KMS-11 (cell line): ENCODE measurements at regions not wholly inside any gene's neighbourhood (a gene's known extent, or its start where the extent isn't known, plus 50 kb on each side); places are given as distances from the start of the nearest gene placed in this dataset.

Source experiments
- H2AFZ ChIP-seq: fragments of 200-600 bp; sonication (generic); 2 replicates; pipeline ENCODE4 v1.6.1; 2016; ENCODE audit warnings: antibody characterized with exemption, mixed run types, low read depth
- H3K27ac ChIP-seq: fragments of 200-600 bp; sonication (generic); 2 replicates; pipeline ENCODE4 v1.6.1; 2016; ENCODE audit warnings: mild to moderate bottlenecking, mixed run types
- H3K27me3 ChIP-seq: fragments of 200-600 bp; sonication (generic); 2 replicates; pipeline ENCODE4 v1.6.1; 2017; ENCODE audit warnings: mild to moderate bottlenecking, low read depth, mixed run types, moderate library complexity; ENCODE audit not compliant: insufficient read depth
- H3K36me3 ChIP-seq: fragments of 200-600 bp; sonication (generic); 2 replicates; pipeline ENCODE4 v1.6.1; 2017; ENCODE audit warnings: mild to moderate bottlenecking, mixed run types; ENCODE audit not compliant: insufficient read depth
- H3K4me1 ChIP-seq: fragments of 200-600 bp; sonication (generic); 2 replicates; pipeline ENCODE4 v1.6.1; 2016; ENCODE audit warnings: mild to moderate bottlenecking, low read depth, mixed run types; ENCODE audit not compliant: poor library complexity, severe bottlenecking
- H3K4me2 ChIP-seq: fragments of 200-600 bp; sonication (generic); 2 replicates; pipeline ENCODE4 v1.7.0; 2016; ENCODE audit warnings: mild to moderate bottlenecking, mixed run types
- H3K4me3 ChIP-seq: fragments of 200-600 bp; sonication (generic); IDR thresholded peaks from 2 replicates; pipeline ENCODE4 v1.6.1; 2017; ENCODE audit warnings: low read depth, low read length, mixed read lengths; ENCODE audit not compliant: insufficient read depth
- H3K79me2 ChIP-seq: fragments of 200-600 bp; sonication (generic); 2 replicates; pipeline ENCODE4 v1.6.1; 2016; ENCODE audit warnings: low read depth, mixed run types; ENCODE audit not compliant: insufficient read depth
- H3K9ac ChIP-seq: fragments of 200-600 bp; sonication (generic); 2 replicates; pipeline ENCODE4 v1.6.1; 2016; ENCODE audit warnings: mild to moderate bottlenecking, mixed run types
- H4K20me1 ChIP-seq: fragments of 200-600 bp; sonication (generic); 2 replicates; pipeline ENCODE4 v1.6.1; 2016; ENCODE audit warnings: mild to moderate bottlenecking, mixed run types; ENCODE audit not compliant: insufficient read depth
- TF ChIP-seq, protein P1 (sequence below): fragments of 200-600 bp; sonication (generic); conservative IDR thresholded peaks from 2 replicates; pipeline ENCODE4 v1.6.1; 2017; ENCODE audit warnings: low read depth, mild to moderate bottlenecking, antibody characterized with exemption, low read length, moderate library complexity, mixed read lengths

DNA sequence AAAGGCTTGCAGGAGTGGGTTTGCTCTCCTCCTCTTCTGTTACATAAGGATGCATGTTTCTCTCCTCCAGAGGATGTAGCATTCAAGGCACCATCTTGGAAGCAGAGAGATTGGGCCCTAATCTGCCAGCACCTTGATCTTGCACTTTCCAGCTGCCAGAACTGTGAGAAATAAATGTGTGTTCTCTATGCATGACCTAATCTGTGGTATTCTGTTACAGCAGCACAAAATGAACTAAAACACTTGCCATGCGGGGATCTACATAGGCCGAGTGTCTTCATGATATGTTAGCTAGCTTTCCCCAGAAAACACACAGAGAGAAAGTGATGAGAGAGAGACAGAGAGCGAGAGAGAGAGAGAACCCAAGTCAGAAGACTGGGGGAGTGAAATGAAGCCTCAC, 273.5 kb downstream of the UTP18 start:
- TF ChIP-seq, protein P1, sequence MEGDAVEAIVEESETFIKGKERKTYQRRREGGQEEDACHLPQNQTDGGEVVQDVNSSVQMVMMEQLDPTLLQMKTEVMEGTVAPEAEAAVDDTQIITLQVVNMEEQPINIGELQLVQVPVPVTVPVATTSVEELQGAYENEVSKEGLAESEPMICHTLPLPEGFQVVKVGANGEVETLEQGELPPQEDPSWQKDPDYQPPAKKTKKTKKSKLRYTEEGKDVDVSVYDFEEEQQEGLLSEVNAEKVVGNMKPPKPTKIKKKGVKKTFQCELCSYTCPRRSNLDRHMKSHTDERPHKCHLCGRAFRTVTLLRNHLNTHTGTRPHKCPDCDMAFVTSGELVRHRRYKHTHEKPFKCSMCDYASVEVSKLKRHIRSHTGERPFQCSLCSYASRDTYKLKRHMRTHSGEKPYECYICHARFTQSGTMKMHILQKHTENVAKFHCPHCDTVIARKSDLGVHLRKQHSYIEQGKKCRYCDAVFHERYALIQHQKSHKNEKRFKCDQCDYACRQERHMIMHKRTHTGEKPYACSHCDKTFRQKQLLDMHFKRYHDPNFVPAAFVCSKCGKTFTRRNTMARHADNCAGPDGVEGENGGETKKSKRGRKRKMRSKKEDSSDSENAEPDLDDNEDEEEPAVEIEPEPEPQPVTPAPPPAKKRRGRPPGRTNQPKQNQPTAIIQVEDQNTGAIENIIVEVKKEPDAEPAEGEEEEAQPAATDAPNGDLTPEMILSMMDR, result no peak
- H3K4me3 ChIP-seq, result no peak overlapping the region

DNA sequence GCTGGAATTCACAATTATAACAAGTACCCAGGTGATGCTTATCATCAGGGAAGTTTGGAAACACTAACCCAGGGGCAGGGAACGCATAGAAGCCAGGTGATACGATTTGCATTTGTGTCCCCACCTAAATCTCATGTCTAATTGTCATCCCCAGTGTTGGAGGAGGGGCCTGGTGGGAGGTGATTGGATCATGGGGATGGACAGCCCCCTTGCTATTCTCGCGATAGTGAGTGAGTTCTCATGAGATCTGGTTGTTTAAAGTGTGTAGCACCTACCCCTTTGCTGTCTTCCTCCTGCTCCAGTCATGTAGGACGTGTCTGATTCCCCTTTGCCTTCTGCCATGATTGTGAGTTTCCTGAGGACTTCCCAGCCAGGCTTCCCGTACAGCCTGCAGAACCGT, 276.3 kb downstream of the UTP18 start:
- H3K27me3 ChIP-seq, result no peaks in the 10 kb centered on the region
- no peaks in the 10 kb centered on the region for H3K79me2 ChIP-seq
- H3K4me3 ChIP-seq, result no peak overlapping the region
- TF ChIP-seq, protein P1, result no peak
- H3K36me3 ChIP-seq, result no peaks in the 10 kb centered on the region
- no peak overlapping the region for H3K4me2 ChIP-seq
- H3K9ac ChIP-seq, result no peak overlapping the region
- no peaks in the 10 kb centered on the region for H4K20me1 ChIP-seq
- no peak overlapping the region for H2AFZ ChIP-seq
- H3K4me1 ChIP-seq, result no peaks in the 10 kb centered on the region
- H3K27ac ChIP-seq, result no peak overlapping the region

More for the DNA sequence above, 273.5 kb downstream of the UTP18 start:
- Histone ChIP-seq H3K36me3 (no peaks in the 10 kb centered on the region), H4K20me1 (no peaks in the 10 kb centered on the region), H3K4me1 (no peaks in the 10 kb centered on the region), H3K27me3 (no peaks in the 10 kb centered on the region), H2AFZ (no peak overlapping the region), H3K4me2 (no peak overlapping the region), H3K79me2 (no peaks in the 10 kb centered on the region), H3K27ac (no peak overlapping the region), H3K9ac (no peak overlapping the region)

DNA sequence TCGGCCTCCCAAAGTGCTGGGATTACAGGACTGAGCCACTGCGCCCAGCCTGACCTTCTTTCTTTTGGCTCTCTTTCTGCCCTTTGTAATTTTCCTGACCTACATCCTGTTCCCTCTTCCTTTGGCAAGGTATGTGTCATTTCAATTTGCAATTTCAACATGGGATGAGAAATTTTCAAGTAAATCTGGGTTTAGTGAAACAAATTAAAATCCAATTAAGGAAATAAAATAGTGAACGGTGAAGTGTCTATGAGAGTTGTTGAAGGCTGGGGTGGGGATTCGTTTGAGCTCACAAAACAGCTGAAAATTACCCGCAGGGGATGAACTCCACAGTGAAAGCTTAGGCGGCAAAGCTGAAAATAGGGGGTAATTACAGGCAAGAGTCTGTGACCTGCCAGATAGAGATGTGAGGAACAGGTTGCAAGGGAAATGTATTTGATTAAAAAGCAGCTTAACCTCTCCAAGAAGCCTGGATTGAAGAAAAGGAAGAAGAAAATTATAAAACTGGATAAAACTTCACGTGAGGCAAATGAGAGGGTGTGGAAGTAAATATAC, 277.7 kb downstream of the UTP18 start:
- no peak overlapping the region for H3K9ac ChIP-seq
- no peak overlapping the region for H3K4me3 ChIP-seq
- no peaks in the 10 kb centered on the region for H3K36me3 ChIP-seq
- no peaks in the 10 kb centered on the region for H3K79me2 ChIP-seq
- no peaks in the 10 kb centered on the region for H3K4me1 ChIP-seq
- no peak overlapping the region for H3K27ac ChIP-seq
- no peak overlapping the region for H2AFZ ChIP-seq
- no peaks in the 10 kb centered on the region for H3K27me3 ChIP-seq
- no peaks in the 10 kb centered on the region for H4K20me1 ChIP-seq
- no peak overlapping the region for H3K4me2 ChIP-seq
- TF ChIP-seq, protein P1, result no peak

DNA sequence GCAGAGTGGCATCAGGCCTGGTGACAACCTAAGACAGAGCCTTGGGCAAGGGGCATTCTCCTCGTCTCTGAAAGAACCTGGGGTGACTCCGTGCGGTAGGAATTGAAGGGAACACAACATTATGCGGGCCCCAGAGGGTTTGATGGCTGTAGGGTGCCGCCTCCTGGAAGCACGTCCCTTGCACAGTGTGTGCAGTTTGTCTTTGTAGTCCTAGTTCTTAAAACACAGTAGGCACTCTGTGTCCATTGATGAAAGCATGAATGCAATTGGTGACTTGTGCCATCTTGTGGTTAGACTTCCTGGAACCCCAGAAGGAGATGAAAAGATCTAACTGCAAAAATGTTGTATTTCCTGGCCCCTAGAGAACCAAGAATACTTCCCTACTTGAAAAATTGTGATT, 279.8 kb downstream of the UTP18 start:
- TF ChIP-seq, protein P1, result no peak
- Histone ChIP-seq H3K4me3 (no peak overlapping the region), H2AFZ (no peak overlapping the region), H3K9ac (no peak overlapping the region), H3K4me1 (no peaks in the 10 kb centered on the region), H3K36me3 (no peaks in the 10 kb centered on the region), H3K27me3 (no peaks in the 10 kb centered on the region), H3K27ac (no peak overlapping the region), H3K79me2 (no peaks in the 10 kb centered on the region), H3K4me2 (no peak overlapping the region), H4K20me1 (no peaks in the 10 kb centered on the region)

DNA sequence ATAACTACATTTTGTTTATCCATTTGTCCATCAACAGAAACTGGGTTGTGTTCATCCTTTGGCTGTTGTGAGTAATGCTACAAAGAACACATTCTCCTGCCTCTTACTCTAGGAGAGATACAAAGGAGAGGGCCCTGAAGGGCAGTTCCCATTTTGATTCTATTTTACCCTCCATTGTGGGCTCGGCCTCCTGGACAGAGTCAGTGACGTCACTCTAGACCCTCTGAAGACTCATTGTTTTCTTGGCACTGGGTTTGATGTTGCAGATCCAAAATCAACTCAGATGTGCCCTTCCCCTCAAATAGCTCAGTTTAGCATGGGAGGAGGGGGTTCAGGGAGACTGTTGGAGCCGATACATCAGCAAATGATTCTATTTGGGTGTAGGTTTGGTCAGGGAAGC, 280.9 kb downstream of the UTP18 start:
- TF ChIP-seq, protein P1, result no peak
- Histone ChIP-seq H3K36me3 (no peaks in the 10 kb centered on the region), H3K4me3 (no peak overlapping the region), H3K9ac (no peak overlapping the region), H3K4me1 (no peaks in the 10 kb centered on the region), H3K79me2 (no peaks in the 10 kb centered on the region), H3K27ac (no peak overlapping the region), H3K4me2 (no peak overlapping the region), H4K20me1 (no peaks in the 10 kb centered on the region), H3K27me3 (no peaks in the 10 kb centered on the region), H2AFZ (no peak overlapping the region)
